OCI-M1 (cell line): ENCODE measurements at regions not wholly inside any gene's neighbourhood (a gene's known extent, or its start where the extent isn't known, plus 50 kb on each side); places are given as distances from the start of the nearest gene placed in this dataset.
"Not testable (repeated sequence)": the region's sequence is repeated elsewhere in the genome, so short reads cannot be mapped to it uniquely, and the experiment has no call there.

Experiments used
- DNase-seq: peaks from one replicate; lab custom pipeline; 2025; lab: John Stamatoyannopoulos, UW

- not testable (repeated sequence) for DNase-seq
Observed at GRCh38 chr15:20237256-20238020, 304.2 kb downstream of the GOLGA6L6 start.

DNA sequence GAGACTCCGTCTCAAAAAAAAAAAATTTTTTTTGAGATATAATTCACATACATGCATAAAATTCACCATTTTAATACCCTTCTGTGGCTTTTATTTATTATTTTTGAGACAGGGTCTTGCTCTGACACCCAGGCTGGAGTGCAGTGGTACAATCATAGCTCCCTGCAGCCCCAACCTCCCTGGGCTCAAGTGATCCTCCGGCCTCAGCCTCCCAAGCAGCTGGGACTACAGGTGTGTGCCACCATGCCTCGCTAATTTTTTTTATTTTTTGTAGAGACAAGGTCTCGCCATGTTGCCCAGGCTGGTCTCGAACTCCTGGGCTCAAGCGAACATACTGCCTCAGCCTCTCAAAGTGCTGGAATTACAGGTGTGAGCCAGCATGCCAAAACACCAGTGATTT lies 305.9 kb downstream of the GOLGA6L6 start:
- DNase-seq = not testable (repeated sequence)

DNA sequence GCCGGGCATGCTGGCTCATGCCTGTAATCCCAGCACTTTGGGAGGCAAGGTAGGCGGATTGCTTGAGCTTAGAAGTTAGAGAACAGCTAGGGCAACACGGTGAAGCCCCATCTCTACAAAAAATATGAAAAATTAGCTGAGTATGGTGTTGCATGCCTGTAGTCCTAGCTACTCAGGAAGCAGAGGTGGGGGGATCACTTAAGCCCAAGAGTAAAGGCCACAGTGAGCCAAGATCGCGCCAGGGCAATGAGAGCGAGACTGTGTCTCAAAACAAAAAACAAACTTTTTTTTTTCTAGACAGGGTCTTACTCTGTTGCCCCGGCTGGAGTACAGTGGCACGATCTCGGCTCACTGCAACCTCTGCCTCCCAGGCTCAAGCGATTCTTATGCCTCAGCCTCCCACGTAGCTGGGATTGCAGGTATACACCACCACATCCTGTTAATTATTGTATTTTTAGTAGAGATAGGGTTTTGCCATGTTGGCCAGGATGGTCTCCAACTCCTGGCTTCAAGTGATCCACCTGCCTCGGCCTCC lies 307.5 kb downstream of the GOLGA6L6 start:
- DNase-seq = not testable (repeated sequence)

DNA sequence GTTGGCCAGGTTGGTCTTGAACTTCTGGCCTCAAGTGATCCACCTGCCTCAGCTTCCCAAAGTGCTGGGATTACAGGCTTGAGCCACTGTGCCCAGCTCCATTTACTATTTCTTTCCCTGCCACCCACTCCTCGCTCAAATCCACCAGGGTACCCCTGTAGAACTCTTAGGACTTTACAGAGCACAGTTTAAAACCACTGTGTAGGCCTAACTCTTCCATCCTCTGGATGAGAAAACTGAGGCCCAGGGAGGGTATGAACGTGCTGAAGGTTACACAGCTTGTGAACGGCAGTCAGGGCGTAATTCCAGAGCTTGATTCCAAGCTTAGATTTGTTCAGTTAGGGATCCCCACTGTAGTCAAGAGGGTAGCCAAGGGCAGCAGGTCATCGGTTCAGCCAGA lies 309.1 kb downstream of the GOLGA6L6 start:
- not testable (repeated sequence) for DNase-seq

DNA sequence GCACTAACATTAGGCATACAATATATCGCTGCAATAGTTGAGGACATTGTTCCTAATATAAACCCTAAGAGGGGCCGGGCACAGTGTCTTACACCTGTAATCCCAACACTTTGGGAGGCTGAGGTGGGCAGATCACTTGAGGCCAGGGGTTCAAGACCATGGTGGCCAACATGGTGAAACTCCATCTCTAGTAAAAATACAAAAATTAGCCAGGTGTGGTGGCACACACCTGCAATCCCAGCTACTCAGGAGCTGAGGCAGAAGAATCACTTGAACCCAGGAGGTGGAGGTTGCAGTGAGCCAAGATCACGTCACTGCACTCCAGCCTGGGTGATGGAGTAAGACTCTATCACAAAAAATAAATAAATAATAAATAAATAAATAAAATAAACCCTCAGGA lies 310.9 kb downstream of the GOLGA6L6 start:
- not testable (repeated sequence) for DNase-seq

DNA sequence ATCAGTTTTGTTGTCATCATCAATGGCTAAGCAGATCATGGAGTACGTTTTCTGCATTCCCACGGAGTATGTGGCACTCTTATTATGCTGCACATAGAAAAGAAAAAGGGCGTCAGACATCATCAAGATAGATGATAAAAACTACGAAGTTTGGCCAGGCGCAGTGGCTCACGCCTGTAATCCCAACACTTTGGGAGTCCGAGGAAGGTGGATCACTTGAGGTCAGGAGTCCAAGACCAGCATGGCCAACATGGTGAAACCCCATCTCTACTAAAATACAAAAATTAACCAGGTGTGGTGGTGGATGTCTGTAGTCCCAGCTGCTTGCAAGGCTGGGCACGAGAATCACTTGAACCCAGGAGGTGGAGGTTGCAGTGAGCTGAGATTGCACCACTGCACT lies 312.8 kb downstream of the GOLGA6L6 start:
- not testable (repeated sequence) for DNase-seq

DNA sequence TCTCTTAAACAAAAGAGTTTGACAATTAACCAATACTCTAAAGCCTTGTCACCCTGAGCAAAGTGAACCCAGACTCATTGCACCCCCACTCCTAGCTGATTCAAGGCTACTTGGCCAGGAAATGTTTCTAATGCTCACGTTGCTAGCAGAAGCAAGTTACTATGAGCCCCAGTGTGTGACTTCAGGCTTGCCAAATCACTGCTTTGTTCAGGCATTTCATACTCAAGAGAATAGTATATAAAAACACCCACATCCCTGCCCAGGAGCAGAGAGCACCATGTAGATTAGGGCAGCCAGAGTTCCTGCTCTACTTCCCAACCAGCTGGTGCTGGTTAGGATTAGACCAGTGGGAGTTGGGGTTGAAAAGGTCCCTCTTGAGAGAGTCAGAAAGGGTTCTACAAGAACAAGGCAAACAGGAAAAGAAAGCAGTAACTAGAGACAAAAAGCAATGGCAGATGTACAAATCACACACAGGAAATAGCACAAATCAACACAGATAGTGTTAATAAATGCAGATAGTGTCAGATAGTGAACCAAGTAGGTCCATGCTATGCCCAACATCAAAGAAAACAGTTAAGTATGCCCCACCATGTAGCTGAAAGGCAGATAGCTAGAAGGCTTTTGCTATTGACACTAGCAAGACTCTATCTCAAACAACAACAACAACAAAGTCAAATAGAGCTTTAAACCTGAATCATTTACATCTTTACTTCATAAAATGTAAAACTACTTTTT lies 314.3 kb downstream of the GOLGA6L6 start:
- DNase-seq = not testable (repeated sequence)

- DNase-seq = not testable (repeated sequence)
Observed at GRCh38 chr15:20226531-20226930, 315.1 kb downstream of the GOLGA6L6 start.

GRCh38 chr15:20221063-20221462 lies 320.5 kb downstream of the GOLGA6L6 start:
- DNase-seq = not testable (repeated sequence)

- DNase-seq = not testable (repeated sequence)
Observed at GRCh38 chr15:20219171-20219570, 322.4 kb downstream of the GOLGA6L6 start.

DNA sequence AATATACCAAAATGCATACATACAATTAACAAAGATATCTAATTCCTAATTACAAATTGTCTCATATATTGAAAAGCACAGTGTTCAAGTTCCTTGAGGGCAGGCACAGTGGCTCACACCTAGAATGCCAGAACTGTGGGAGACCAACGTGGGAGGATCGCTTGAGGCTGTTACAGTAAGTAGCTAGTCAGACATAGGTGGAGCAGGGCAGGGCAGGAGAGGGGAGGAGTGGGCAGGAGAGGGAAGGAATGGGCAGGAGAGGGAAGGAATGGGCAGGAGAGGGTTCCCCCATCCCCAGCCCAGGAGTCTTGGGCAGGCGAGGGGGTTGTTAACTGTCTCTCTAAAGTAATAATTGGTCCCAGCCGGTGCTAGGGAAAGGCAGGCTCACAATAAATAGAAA lies 325.9 kb downstream of the GOLGA6L6 start:
- DNase-seq = not testable (repeated sequence)

DNA sequence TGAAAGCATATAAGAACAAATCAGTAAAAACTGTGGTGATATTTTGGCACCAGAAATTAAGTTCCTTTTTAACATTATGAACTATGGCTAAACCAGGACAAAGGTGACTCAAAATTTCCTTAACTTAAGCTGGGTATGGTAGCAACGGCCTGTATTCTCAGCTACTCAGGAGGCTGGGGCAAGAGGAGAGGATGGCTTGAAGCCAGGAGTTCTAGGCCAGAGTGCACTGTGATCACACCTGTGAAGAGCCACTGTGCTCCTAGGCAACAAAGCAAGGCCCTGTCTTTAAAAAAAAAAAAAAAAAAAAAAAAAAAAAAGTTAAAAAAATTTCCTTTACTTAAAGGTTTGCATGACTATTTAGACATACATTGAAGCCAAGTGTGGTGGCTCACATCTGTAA lies 327.5 kb downstream of the GOLGA6L6 start:
- DNase-seq = not testable (repeated sequence)

DNA sequence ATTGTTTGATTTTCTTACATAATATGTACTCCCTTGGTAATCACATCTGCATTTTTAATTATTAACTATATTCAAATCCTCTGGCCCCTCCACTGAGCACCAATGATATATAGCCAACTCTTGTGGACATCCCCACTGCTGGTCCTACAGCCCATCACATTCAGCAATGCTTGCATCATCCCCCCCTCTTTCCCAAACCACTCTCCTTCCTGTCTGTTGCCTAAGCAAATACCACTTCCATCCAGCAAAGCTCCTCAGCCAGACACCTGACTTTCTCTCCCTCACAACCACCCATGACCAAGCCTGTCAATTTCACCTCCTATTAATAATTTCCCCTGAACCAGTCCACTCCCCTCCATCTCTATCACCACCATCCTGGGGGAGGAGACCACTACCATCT lies 330.1 kb downstream of the GOLGA6L6 start:
- DNase-seq = not testable (repeated sequence)

GRCh38 chr15:20209973-20210372 lies 331.6 kb downstream of the GOLGA6L6 start:
- DNase-seq = not testable (repeated sequence)

GRCh38 chr15:20207607-20208006 lies 334.0 kb downstream of the GOLGA6L6 start:
- DNase-seq = not testable (repeated sequence)

GRCh38 chr15:20207198-20207597 lies 334.4 kb downstream of the GOLGA6L6 start:
- DNase-seq = not testable (repeated sequence)

DNA sequence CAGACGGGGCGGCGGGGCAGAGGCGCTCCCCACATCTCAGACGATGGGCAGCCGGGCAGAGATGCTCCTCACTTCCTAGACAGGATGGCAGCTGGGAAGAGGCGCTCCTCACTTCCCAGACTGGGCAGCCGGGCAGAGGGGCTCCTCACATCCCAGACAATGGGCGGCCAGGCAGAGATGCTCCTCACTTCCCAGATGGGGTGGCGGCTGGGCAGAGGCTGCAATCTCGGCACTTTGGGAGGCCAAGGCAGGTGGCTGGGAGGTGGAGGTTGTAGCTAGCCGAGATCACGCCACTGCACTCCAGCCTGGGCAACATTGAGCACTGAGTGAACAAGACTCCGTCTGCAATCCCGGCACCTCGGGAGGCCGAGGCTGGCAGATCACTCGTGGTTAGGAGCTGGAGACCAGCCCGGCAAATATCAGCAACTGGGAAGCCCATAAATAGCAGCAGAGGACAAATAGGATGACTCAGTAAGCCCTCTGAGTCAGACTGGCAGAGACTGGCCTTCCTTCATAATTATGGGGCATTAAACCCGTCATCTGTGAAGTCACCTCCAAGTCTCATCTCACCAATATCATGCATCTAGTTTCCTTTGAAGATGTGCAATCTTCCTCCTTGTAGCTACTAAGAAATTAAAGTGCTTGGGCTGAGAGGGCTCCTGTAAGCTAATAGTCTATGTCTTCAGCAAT lies 337.3 kb downstream of the GOLGA6L6 start:
- not testable (repeated sequence) for DNase-seq

DNA sequence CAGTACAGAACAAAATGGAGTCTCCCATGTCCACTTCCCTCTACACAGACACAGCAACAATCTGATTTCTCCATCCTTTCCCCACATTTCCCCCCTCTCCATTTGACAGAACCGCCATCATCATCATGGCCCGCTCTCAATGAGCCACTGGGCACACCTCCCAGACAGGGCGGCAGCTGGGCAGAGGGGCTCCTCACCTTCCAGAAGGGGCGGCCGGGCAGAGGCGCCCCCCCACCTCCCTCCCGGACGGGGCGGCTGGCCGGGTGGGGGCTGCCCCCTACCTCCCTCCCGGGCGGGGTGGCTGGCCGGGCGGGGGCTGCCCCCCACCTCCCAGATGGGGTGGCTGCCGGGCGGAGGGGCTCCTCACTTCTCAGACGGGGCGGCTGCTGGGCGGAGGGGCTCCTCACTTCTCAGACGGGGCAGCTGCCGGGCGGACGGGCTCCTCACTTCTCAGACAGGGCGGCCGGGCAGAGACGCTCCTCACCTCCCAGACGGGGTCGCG lies 337.9 kb downstream of the GOLGA6L6 start:
- not testable (repeated sequence) for DNase-seq

- DNase-seq = not testable (repeated sequence)
Observed at GRCh38 chr15:20194591-20195198, 346.9 kb downstream of the GOLGA6L6 start.

- DNase-seq = not testable (repeated sequence)
Observed at GRCh38 chr15:20192982-20193929, 348.3 kb downstream of the GOLGA6L6 start.
